Hematopoietic multipotent progenitor cell treated with erythropoietin and hydrocortisone succinate and interleukin-3 and kit ligand, for 17 days (in vitro differentiated cells): ENCODE measurements at regions not wholly inside any gene's neighbourhood (a gene's known extent, or its start where the extent isn't known, plus 50 kb on each side); places are given as distances from the start of the nearest gene placed in this dataset.

Source experiments
- DNase-seq: peaks from one replicate; pipeline ENCODE4 v3.0.0-alpha.2; 2015; ENCODE audit warnings: low spot score

- no peak for DNase-seq
Observed at GRCh38 chr3:152100491-152101132, 168.1 kb upstream of the MBNL1 start.

GRCh38 chr3:152102410-152102809, 166.3 kb upstream of the MBNL1 start:
- no peak for DNase-seq

- no peak for DNase-seq
Observed at GRCh38 chr3:152103257-152103656, 165.5 kb upstream of the MBNL1 start.

- DNase-seq = no peak
Observed at GRCh38 chr3:152104847-152105415, 163.8 kb upstream of the MBNL1 start.

GRCh38 chr3:152105446-152105845, 163.3 kb upstream of the MBNL1 start:
- DNase-seq = no peak

GRCh38 chr3:152109038-152109437, 159.7 kb upstream of the MBNL1 start:
- DNase-seq = peak; percentile 9

GRCh38 chr3:152113413-152113812, 155.3 kb upstream of the MBNL1 start:
- DNase-seq = no peak

GRCh38 chr3:152113992-152114651, 154.6 kb upstream of the MBNL1 start:
- no peak for DNase-seq

GRCh38 chr3:152120601-152121269, 148.0 kb upstream of the MBNL1 start:
- DNase-seq = no peak

- DNase-seq = no peak
Observed at GRCh38 chr3:152121270-152121636, 147.5 kb upstream of the MBNL1 start.

- DNase-seq = no peak
Observed at GRCh38 chr3:152122851-152123250, 145.9 kb upstream of the MBNL1 start.

- no peak for DNase-seq
Observed at GRCh38 chr3:152123457-152123856, 145.3 kb upstream of the MBNL1 start.

GRCh38 chr3:152126260-152126659, 142.5 kb upstream of the MBNL1 start:
- no peak for DNase-seq

GRCh38 chr3:152127058-152127457, 141.7 kb upstream of the MBNL1 start:
- DNase-seq = no peak

- no peak for DNase-seq
Observed at GRCh38 chr3:152128356-152128755, 140.4 kb upstream of the MBNL1 start.

GRCh38 chr3:152139651-152140050, 129.1 kb upstream of the MBNL1 start:
- DNase-seq = no peak

GRCh38 chr3:152146461-152146860, 122.3 kb upstream of the MBNL1 start:
- DNase-seq = no peak

GRCh38 chr3:152147748-152148147, 121.0 kb upstream of the MBNL1 start:
- no peak for DNase-seq

GRCh38 chr3:152148579-152148978, 120.2 kb upstream of the MBNL1 start:
- DNase-seq = no peak

GRCh38 chr3:152149832-152150231, 118.9 kb upstream of the MBNL1 start:
- no peak for DNase-seq

GRCh38 chr3:152151216-152151876, 117.4 kb upstream of the MBNL1 start:
- DNase-seq = no peak
